NB4 (cell line): ENCODE measurements at regions not wholly inside any gene's neighbourhood (a gene's known extent, or its start where the extent isn't known, plus 50 kb on each side); places are given as distances from the start of the nearest gene placed in this dataset.
"Not testable (repeated sequence)": the region's sequence is repeated elsewhere in the genome, so short reads cannot be mapped to it uniquely, and the experiment has no call there.

ENCODE experiments used
- MYC ChIP-seq: IDR thresholded peaks from 2 replicates; pipeline ENCODE4 v1.6.1; 2011; ENCODE audit warnings: low read depth, low read length
- POLR2A ChIP-seq: IDR thresholded peaks from 2 replicates; pipeline ENCODE4 v1.6.1; 2011; ENCODE audit warnings: mild to moderate bottlenecking; ENCODE audit not compliant: insufficient read length; ENCODE audit errors: extremely low read depth
- TF ChIP-seq, protein P1 (sequence below): IDR thresholded peaks from one replicate; pipeline ENCODE4 v1.5.1; 2012; ENCODE audit warnings: low read depth, low read length
- TF ChIP-seq, protein P2 (sequence below): IDR thresholded peaks from 2 replicates; pipeline ENCODE4 v1.6.1; 2011; ENCODE audit warnings: low read depth, low read length

DNA sequence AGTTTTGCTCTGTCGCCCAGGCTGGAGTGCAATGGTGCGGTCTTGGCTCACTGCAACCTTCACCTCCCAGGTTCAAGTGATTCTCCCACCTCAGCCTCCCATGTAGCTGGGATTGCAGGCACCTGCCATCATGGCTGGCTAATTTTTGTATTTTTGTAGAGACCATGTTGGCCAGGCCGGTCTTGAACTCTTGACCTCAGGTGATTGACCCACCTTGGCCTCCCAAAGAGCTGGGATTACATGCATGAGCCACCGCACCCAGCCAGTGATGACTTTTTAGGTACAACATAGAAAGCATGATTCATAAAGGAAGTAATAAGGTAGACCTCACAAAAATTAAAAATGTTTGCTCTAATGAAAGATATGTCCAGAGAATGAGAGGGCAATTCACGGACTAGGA is 1119.1 kb downstream of the SUCLG1 start:
- TF ChIP-seq, protein P1, sequence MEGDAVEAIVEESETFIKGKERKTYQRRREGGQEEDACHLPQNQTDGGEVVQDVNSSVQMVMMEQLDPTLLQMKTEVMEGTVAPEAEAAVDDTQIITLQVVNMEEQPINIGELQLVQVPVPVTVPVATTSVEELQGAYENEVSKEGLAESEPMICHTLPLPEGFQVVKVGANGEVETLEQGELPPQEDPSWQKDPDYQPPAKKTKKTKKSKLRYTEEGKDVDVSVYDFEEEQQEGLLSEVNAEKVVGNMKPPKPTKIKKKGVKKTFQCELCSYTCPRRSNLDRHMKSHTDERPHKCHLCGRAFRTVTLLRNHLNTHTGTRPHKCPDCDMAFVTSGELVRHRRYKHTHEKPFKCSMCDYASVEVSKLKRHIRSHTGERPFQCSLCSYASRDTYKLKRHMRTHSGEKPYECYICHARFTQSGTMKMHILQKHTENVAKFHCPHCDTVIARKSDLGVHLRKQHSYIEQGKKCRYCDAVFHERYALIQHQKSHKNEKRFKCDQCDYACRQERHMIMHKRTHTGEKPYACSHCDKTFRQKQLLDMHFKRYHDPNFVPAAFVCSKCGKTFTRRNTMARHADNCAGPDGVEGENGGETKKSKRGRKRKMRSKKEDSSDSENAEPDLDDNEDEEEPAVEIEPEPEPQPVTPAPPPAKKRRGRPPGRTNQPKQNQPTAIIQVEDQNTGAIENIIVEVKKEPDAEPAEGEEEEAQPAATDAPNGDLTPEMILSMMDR = not testable (repeated sequence)
- not testable (repeated sequence) for TF ChIP-seq POLR2A, MYC
- TF ChIP-seq, protein P2, sequence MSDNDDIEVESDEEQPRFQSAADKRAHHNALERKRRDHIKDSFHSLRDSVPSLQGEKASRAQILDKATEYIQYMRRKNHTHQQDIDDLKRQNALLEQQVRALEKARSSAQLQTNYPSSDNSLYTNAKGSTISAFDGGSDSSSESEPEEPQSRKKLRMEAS = not testable (repeated sequence)
